HG03135 (cell line): ENCODE measurements at regions not wholly inside any gene's neighbourhood (a gene's known extent, or its start where the extent isn't known, plus 50 kb on each side); places are given as distances from the start of the nearest gene placed in this dataset.

Experiments
- ATAC-seq: cut with Tn5 transposase; IDR thresholded peaks from one replicate; pipeline ENCODE4 v1.9.1; 2021; ENCODE audit warnings: mild to moderate bottlenecking, moderate library complexity; ENCODE audit not compliant: unreplicated experiment

GRCh38 chr12:24307716-24308335 lies 358.4 kb upstream of the SOX5 start:
- no peak for ATAC-seq

GRCh38 chr12:24307153-24307552 lies 357.7 kb upstream of the SOX5 start:
- ATAC-seq = no peak

GRCh38 chr12:24306001-24306400 lies 356.5 kb upstream of the SOX5 start:
- no peak for ATAC-seq

- ATAC-seq = no peak
Measured at GRCh38 chr12:24304285-24304684, 354.8 kb upstream of the SOX5 start.

- ATAC-seq = no peak
Measured at GRCh38 chr12:24302708-24303107, 353.2 kb upstream of the SOX5 start.

GRCh38 chr12:24297516-24297915 lies 348.0 kb upstream of the SOX5 start:
- no peak for ATAC-seq

GRCh38 chr12:24293549-24293948 lies 344.1 kb upstream of the SOX5 start:
- ATAC-seq = no peak

GRCh38 chr12:24287963-24288362 lies 338.5 kb upstream of the SOX5 start:
- ATAC-seq = no peak

GRCh38 chr12:24285448-24285847 lies 336.0 kb upstream of the SOX5 start:
- ATAC-seq = no peak

GRCh38 chr12:24281341-24281740 lies 331.9 kb upstream of the SOX5 start:
- ATAC-seq = no peak

GRCh38 chr12:24280056-24280842 lies 330.8 kb upstream of the SOX5 start:
- ATAC-seq = no peak

- no peak for ATAC-seq
Measured at GRCh38 chr12:24278832-24279231, 329.4 kb upstream of the SOX5 start.

- no peak for ATAC-seq
Measured at GRCh38 chr12:24270965-24271364, 321.5 kb upstream of the SOX5 start.

- no peak for ATAC-seq
Measured at GRCh38 chr12:24270464-24270863, 321.0 kb upstream of the SOX5 start.

- no peak for ATAC-seq
Measured at GRCh38 chr12:24268663-24269186, 319.3 kb upstream of the SOX5 start.

- no peak for ATAC-seq
Measured at GRCh38 chr12:24266982-24267381, 317.5 kb upstream of the SOX5 start.

GRCh38 chr12:24256684-24257083 lies 307.2 kb upstream of the SOX5 start:
- ATAC-seq = no peak

GRCh38 chr12:24255920-24256665 lies 306.6 kb upstream of the SOX5 start:
- ATAC-seq = no peak

- ATAC-seq = no peak
Measured at GRCh38 chr12:24252602-24253001, 303.1 kb upstream of the SOX5 start.

- no peak for ATAC-seq
Measured at GRCh38 chr12:24246934-24247333, 297.5 kb upstream of the SOX5 start.

GRCh38 chr12:24246376-24246775 lies 296.9 kb upstream of the SOX5 start:
- ATAC-seq = no peak

- no peak for ATAC-seq
Measured at GRCh38 chr12:24244801-24245200, 295.3 kb upstream of the SOX5 start.
